ENCODE measurements at regions not wholly inside any gene's neighbourhood (a gene's known extent, or its start where the extent isn't known, plus 50 kb on each side); places are given as distances from the start of the nearest gene placed in this dataset.

DNA sequence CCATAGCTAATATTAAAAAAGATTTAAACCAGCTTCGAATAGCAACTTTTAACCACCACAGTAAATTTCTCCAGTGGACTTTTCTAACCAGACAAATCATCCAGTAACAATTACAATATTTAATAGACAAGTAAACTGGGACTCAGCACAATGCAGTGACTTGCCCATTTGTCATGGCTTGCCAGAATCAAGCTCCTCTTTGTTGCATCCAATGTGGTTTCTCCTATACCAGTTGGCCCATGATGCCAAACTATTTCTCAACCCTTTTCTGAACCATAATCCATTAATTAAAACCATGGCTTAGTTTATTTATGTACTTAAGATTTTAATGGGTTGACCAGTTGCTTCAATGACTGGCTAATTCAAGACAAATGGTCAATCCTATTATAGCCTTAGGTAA, 64.4 kb downstream of the DIO2 start:
- no peak for DNase-seq

DNA sequence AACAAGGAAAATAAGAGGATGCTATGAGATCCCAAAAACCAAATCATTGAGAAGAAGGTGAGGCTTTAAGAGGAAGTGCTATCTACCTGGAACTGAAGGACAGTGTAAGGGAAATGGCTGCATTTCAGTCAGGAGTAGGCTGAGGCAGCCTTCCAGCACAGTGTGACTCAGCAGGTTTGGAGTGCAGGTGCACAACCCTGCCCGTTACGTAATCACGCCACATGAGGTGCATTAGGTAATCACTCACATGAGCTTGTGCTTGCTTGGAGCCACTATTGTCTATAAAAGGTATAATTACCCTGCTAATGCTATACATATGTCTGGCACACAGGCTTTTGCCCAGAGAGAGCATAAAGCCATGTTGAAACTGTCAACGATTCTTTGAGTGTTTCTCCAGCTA, 74.9 kb downstream of the DIO2 start:
- DNase-seq: no peak

DNA sequence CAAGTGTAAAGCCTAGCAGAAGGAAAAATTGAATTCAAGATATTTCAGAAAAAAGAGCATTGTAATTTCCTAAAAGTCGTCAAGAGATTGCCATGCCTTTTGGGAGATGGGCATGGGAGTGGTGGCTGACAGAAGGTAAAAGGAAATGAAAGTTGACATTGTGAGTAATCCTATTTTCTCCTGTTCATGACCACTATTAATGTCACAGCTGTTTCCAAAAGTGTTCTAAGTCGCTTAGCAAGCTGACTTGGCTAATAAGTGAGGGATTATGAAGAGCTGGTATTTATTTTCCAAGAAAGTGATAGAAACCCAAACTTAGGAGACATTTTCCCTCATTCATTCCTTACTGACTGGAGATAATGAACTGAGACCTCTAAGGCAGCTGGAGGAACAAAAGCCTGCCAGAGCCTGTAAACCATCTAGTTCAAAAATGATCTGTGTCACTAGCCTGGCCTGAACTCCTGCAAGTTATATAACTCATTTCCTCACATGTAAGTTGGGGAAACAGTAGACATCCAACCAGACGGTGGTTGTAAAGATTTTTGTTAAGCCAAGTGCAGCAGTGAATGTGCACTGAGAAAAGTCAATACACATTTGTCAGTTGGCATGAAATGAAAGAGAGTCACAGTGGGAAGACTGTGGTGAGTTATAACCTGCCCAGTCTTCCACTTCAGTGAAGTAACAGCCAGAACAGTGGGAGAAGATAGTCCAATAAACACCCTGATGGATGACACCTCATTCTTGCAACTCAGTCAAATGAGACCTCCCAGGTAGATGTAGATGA, 75.8 kb downstream of the DIO2 start:
- no peak for DNase-seq

DNA sequence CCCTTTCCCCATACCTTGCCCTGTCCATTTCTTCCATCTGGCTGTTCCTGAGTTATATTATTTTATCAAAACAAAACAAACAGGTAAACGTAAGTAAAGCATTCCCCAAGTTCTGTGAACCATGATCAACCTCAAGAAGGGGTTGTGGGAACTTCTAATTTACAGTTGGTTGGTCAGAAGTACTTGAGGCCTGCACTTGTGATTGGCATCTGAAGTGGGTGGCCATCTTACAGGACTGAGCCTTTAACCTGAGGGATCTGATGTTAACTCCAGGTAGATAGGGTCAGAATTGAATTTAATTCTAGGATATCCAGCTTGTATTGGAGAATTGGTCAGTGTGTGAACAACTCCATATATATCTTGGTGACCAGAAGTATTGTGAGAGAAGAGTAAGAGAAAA, 77.0 kb downstream of the DIO2 start:
- DNase-seq: no peak

DNA sequence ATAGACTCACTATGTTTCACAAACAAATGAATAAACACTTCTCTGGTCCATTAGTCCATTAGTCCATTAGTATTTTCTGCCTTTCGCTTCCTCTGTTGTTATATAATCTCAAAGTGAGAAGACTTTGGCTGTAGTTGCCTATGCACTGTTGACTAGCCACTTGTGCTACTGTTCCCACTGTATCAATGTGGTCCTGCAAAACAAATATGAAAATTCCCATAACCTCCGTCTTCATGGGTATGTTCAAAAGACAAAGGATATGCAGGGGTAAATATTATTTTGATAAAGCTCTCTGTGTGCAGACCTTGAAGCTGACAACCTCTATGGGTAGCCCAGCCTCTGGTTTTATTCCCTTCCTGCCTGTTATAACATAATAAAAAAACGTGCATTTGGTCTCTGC, 77.8 kb downstream of the DIO2 start:
- DNase-seq: no peak

DNA sequence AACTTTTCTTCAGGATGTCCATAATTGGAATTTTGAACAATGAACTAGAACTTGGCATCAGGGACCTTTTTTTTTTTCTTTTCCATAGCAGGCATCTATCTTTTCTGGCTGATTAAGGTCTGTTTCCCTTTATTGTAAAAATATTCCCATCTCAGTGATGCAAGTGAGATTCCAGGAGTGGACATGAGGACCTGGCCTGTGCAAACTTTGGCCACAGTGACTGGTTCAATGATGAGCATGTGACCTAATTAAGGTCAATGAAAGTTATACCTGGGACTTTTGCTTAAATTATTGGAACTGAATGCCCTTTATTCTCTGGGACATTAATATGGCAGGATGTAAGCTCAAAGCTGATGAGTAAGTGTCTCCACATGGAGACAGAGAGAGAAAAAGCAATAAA, 83.8 kb downstream of the DIO2 start:
- no peak for DNase-seq

DNA sequence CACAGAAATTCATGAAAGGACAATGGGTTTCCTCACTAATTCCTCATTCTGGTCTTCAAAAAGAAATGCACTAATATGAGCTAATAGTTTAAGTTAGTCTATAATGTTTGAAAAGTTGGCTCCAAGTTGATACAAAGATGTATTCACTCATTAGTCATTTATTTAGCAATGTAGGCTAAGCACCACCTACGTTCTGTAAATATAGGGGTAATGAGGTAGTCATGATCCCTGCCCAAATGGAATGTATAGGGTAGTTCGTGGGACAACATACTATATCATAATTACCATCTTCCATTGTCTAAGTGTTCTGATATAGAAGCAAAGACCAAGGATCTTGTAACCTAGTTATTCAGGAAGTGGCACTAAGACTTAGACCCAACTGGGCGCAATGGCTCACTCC, 86.5 kb downstream of the DIO2 start:
- no peak for DNase-seq

DNA sequence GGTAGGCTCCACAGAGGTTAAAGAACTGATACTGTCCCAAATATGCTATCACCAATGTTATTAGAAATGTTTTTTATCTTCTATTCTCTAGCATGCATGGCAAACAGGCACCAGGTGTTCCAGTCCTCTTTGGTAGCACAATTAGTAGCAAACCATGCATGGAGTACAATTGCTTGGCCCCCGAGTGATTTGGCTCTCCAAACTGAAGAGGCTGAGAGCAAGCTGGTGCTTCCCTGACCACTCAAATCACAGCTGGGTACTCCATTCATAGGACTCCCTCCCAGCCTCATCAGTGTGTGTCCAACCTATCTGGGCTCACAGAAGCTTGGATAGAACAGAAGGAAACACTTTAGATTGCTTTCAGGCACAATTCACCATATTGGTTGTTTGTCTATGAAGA, 93.4 kb downstream of the DIO2 start:
- no peak for DNase-seq

DNA sequence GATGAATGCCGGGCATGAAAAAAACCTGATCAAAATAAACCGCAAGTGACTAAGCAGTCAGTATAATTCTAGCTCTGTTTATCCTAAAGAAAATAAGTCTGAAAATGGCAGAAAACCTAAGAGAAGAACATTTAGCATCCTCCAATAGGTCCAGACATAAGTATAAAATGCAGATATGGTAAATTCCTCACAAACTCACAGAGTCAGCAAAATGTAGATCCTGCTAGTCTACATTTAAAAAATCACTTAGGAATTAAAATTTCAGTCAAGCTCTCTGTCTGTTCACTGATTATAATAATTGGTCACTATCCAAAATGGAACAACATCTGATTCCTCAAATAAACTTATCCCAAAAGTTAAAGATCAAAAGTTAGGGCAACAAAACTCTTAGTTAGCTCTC, 95.1 kb downstream of the DIO2 start:
- no peak for DNase-seq

DNA sequence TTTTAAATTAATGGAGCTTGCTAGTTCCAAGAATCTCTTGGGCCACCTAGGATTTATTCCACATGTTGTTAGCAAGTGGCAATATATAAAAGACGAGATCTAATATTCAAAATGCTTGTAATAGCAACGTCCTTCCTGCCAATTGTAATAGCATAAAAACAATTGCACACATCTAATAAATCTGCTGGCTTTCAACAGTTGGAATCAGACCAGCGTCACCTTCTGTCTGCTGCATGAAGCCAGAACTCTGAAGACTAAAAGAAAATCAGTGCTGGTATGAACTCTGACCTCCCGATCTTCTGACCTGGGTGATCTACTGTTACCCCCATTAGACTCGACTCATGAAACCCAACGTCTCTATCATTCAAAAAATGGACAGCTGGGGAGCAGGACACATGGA, 100.6 kb downstream of the DIO2 start:
- no peak for DNase-seq

DNA sequence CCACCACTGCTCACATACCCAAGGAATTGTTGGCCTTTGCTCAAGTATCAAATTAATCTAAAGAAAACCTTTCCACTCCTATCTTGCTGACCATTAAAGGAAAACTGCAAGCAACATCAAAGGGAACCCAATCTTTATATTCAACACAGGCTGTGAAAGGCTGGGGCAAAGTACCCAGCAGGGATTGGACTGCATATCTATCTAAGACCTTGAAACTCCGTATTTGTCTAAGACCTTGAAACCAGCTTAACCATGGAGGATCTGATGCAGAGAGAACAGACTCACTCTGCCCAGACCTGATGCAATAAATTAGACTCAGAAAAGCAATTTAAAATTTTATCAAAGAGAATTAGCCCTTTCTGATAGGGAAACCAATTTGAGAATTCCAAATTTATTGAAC, 102.2 kb downstream of the DIO2 start:
- no peak for DNase-seq

DNA sequence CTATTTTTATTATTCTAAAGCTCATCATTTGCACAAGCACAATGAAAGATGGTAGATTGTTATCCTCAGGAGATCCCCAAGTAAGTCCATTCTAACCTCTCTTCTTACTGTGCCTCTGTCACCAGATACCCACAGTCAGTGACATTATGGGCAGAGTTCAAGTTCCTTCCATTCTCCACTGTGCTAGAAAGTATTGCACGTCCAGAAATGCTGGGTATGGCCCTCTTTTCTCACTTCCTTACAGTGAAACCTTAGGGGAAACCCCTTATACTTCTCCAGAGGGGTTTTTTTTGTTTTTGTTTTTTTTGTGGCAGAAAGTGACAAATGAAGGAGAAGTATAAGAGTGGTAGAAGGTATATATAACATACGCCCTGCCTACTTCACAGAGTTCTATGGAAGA, 102.9 kb downstream of the DIO2 start:
- no peak for DNase-seq

DNA sequence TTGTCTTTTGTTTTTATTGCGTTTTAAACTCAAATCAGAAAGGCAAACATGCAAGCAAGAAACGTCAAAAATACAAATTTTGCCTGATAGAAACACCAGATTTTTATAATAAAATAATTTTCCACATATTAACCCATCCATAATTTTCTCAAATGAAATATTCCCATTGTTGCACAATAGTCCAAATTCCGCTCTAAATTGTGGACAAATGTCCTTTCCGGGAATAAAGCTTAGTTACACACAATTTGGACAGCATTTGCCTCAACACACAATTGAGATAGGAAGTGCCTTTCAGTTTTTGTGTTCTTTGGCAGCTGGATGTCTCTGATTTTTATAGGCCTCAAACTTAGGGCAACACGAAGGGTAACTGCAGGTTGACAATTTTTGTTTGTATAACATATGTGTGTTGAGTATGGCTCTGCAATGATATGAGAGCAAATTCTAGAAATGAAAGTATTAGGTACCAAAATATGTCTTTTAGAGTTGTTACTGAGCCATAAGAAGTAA, 105.8 kb downstream of the DIO2 start:
- DNase-seq: no peak

DNA sequence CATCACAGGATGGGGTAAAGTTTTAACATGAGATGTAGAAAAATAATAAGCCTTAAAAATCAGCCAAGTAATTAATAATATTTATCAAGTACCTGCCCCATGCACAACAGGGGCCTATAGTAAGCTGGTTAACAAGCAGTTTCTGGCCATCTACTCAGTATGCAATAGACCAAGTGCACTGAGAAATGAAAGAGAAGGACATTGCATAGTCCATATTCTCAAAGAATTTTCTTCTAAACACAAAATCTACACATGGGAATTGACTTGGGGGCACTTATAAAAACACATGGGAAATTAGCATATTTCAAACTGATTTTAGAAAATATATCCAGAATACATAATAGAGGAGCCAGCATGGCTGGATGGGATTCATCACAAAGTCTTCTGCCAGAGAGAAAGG, 109.5 kb downstream of the DIO2 start:
- DNase-seq: no peak

DNA sequence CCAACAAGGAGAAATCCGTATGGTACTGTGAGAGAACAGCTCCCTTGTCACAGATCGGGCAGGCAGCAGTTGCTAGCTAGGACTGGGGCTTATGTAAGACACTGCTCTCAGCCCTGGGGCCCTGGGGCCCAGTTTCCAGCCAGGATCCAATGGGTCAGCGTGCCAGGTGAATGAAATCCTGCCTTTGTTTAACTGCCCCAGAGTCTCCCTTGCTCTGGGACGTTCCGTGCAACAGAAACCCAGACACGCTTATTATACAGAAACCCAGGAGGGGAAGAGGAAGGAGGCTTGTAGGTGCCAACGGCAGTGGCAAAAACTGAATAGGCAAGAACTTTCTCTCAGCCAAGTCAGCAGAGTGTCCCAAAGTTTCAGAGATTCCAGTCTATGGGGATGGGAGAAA, 110.6 kb downstream of the DIO2 start:
- no peak for DNase-seq

DNA sequence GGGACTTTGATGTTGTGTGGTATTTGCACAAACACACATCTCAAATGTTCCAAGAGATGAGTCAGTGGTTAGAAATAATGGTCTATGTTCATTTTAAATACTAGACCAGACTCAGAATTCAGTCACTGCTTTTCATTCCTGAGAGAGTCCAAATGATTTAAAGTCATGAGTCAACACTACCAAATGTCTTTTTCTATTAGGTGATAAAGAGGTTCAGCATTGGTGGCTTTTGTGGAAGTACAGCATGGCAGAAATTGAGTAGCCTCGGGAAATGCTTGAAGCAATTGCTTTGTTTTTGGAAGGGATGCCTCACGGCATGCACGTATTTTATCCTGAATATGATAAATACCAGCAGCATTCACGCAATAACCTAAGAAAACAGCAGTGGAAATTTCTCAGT, 115.7 kb downstream of the DIO2 start:
- DNase-seq: no peak

DNA sequence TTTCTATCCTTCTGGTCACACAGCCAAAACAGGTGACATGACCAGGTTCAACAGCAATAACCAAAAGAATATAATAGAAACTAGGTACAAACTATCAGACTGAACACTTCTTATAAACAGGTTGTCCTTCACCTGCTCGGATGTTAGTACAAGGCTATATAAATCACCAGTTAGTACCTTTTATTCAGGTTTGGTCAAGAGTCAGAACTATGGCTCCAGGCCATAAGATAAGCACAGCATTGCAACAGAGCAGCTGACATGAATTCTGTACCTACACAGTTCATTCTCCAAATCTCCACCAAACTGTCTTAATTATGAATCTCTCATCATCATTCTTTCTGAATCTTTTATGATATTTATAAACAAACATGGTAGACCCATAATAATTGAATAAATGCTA, 123.9 kb downstream of the DIO2 start:
- no peak for DNase-seq

DNA sequence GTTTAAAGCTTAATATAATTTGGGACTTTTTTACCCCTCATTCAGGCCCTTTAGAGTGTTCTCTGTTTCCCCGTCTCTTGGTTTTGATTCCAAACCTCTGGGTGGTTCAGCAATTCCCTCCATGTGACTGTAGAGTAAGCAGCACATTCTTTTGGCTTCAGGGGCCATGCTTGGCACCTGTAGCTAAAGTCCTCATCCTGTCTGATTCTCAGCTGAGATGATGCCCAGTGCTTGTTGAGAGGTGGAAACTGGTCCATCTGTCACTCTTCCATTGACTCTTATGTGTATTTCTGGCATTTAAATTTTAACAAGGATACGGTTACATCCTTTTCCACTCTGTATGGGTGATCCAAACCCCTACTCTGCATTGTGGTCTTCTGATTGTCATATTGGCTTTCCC, 127.1 kb downstream of the DIO2 start:
- no peak for DNase-seq

DNA sequence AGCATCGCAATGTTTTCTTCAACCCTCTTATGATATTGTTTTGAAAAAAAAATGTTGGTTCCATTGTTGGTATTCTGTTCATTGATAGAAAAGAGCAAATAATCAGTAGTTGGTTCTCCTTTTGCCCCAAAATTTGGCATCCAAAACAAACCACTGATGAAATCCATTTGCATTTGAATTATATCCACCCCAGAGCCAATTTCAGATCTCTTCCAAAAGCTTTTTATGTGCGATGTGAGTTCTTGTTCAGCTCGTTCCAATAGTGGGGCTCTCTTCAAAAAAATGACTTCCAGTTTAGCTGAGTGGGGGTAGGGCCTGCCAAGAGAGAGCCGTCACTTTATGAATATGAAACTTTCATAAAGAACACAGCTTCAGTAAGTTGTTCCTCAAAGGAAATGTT, 130.7 kb downstream of the DIO2 start:
- no peak for DNase-seq

DNA sequence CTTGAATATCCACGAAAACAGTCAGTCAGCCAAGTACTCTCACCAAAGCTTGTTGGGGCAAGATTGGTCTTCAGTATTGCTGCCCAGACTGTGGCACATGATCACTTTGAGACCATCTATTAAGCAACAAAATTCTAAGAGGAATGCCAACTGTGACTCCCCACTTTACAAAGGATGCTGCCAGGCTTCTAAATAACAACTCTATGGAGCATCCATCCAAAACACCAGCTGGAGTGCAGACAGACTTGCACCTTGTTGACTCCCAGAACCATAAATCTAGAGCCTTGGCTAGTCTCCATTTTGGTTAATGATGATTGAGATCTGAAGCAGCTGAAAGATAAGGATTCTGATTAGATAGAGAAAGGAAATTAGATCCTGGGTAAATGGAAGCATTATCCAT, 132.8 kb downstream of the DIO2 start:
- no peak for DNase-seq

DNA sequence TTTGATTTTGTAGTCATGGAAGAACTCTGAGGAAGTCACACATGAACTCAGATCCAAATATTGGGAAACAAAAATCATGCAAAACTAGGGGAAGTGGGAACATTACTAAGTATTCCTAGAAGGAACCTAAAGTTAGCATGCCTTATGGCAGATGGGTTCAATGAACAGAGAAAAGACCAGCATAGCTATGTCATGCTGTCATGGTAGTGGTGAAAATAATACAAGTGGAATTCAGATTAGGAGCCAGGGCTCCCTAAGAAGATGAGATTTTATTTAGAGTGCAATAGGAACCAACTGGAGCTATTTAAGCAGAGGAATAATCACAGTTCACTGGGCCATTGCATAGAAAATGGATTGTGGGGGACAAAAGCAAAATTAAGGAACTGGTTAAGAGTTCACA, 134.0 kb downstream of the DIO2 start:
- no peak for DNase-seq

DNA sequence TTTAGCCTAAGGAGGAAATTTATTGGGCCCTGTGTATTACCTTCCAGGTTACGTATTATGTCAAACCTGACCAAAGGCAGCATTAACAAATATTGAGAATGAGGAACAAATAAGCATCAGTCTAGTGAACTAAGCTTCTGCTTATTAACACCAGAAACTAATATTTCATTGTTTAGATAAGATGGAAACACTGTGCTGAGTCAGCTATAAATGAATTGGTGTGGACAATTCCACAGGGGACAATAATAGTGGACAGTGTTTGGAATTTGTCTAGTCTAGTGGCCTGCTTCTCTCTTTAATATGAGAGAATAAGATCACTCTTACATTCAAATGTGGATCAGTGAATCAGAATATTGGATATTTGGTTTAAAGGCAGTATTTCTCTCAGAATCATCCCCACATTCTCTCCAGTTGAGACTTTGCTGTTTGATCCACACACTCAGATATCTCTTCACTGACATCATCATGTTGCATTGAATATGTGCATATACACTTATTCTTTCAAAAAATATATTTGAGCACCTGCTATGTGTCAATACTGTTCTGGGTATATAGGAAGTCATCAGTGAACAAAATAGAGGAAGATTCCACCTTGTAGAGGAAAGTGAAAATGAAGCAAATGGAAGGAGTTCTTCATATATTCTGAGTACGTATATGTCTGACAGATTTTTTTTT, 136.3 kb downstream of the DIO2 start:
- DNase-seq: no peak

DNA sequence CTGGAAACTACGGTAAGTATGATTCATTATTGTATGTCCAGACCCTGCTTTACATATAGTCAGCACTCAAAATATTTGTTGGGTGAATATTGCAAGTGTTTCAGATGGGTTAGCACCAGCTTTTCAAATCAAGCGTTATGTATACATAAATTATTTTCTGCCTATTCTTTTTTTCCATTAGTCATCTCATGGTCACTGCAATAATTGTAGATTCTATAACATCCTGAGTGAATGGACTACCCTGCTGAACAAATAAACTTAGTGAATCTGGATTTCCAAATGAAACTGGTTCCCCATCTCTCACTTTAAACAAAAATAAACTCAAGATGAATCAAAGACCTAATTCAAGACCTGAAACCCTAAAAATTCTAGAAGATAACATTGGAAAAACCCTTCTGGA, 152.3 kb downstream of the DIO2 start:
- no peak for DNase-seq

DNA sequence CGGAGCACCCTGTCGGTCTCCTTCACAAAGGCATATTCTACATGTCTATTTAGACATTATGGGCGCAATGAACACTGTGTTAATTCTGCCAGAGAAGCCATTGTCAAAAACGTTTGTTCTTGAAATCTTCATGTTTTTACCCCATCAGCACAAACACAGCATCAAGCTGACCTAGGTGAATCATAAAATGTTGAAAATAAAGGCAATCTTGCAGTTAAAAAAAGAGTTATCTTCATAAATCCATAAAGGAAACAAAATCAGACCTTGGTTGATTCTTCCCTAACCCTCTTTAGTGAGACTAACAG, 154.9 kb downstream of the DIO2 start:
- no peak for DNase-seq
